ENCODE measurements at regions not wholly inside any gene's neighbourhood (a gene's known extent, or its start where the extent isn't known, plus 50 kb on each side); places are given as distances from the start of the nearest gene placed in this dataset.

DNA sequence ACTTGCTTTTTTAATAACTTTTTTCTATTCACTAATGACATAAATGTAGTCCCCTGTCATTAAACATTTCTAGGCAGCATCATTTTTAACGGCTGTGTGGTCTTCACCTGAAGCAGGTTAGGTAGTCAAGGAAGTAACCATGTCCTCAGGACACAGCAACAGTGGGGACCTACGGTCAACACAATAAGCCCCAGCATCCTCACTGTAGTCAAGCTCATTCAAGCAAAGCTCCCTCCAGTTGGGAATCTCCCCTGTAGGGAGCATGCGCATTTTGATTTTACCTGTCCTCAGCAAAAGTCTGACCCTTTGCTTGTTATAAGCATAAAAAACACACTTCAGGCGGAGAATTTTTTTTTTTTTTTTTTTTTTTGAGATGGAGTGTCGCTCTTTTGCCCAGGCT is 151.4 kb downstream of the SHQ1 start:
- ChIA-PET POLR2A (no interaction called here), CTCF (interaction anchor here (0.6 kb wide), 1 partner anchor 389 kb away, joined by 3 read pairs; no protein-coding TSS in a partner anchor)
- no peak for DNase-seq (ENCODE audit: low read depth, low spot score)
- Histone ChIP-seq H3K4me3 (ENCODE audit: low read depth in 2 of 2, low read length in 2 of 2) (no peak overlapping the region), H3K27ac (ENCODE audit: low read length) (no peak overlapping the region), H3K4me1 (ENCODE audit: control insufficient read depth, insufficient read depth, low read length) (no peaks in the 10 kb centered on the region), H3K27me3 (ENCODE audit: control insufficient read depth, insufficient read depth, low read length) (no peaks in the 10 kb centered on the region), H3K9me3 (ENCODE audit: control insufficient read depth, insufficient read depth, low read depth, low read length) (no peaks in the 10 kb centered on the region), H3K36me3 (ENCODE audit: control insufficient read depth, insufficient read depth, low read length) (no peaks in the 10 kb centered on the region)
- in situ Hi-C loops (cut with HindIII; ENCODE audit: low pct_unique_long_range_greater_than_20kb, low sequenced_read_pairs) (no loop called here), intact Hi-C loops (cut with micrococcal nuclease; ENCODE audit: unreplicated experiment) (no loop called here)
- BruUV-seq (replicated peaks), result no TSS peak
- TF ChIP-seq SIN3A (IDR thresholded peaks at IDR 0.05; ENCODE audit: borderline replicate concordance, insufficient read depth, low read depth, low read length), result no peak
- TF ChIP-seq, protein P1, sequence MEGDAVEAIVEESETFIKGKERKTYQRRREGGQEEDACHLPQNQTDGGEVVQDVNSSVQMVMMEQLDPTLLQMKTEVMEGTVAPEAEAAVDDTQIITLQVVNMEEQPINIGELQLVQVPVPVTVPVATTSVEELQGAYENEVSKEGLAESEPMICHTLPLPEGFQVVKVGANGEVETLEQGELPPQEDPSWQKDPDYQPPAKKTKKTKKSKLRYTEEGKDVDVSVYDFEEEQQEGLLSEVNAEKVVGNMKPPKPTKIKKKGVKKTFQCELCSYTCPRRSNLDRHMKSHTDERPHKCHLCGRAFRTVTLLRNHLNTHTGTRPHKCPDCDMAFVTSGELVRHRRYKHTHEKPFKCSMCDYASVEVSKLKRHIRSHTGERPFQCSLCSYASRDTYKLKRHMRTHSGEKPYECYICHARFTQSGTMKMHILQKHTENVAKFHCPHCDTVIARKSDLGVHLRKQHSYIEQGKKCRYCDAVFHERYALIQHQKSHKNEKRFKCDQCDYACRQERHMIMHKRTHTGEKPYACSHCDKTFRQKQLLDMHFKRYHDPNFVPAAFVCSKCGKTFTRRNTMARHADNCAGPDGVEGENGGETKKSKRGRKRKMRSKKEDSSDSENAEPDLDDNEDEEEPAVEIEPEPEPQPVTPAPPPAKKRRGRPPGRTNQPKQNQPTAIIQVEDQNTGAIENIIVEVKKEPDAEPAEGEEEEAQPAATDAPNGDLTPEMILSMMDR (IDR thresholded peaks at IDR 0.05), result no peak
- no peak for TF ChIP-seq POLR2AphosphoS5 (IDR thresholded peaks at IDR 0.05; ENCODE audit: low read depth, low read length)
- TF ChIP-seq TCF7L2 (IDR thresholded peaks at IDR 0.05; ENCODE audit: low read depth, low read length), result no peak
- TF ChIP-seq, protein P2, sequence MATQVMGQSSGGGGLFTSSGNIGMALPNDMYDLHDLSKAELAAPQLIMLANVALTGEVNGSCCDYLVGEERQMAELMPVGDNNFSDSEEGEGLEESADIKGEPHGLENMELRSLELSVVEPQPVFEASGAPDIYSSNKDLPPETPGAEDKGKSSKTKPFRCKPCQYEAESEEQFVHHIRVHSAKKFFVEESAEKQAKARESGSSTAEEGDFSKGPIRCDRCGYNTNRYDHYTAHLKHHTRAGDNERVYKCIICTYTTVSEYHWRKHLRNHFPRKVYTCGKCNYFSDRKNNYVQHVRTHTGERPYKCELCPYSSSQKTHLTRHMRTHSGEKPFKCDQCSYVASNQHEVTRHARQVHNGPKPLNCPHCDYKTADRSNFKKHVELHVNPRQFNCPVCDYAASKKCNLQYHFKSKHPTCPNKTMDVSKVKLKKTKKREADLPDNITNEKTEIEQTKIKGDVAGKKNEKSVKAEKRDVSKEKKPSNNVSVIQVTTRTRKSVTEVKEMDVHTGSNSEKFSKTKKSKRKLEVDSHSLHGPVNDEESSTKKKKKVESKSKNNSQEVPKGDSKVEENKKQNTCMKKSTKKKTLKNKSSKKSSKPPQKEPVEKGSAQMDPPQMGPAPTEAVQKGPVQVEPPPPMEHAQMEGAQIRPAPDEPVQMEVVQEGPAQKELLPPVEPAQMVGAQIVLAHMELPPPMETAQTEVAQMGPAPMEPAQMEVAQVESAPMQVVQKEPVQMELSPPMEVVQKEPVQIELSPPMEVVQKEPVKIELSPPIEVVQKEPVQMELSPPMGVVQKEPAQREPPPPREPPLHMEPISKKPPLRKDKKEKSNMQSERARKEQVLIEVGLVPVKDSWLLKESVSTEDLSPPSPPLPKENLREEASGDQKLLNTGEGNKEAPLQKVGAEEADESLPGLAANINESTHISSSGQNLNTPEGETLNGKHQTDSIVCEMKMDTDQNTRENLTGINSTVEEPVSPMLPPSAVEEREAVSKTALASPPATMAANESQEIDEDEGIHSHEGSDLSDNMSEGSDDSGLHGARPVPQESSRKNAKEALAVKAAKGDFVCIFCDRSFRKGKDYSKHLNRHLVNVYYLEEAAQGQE (IDR thresholded peaks at IDR 0.05; ENCODE audit: insufficient read depth in 1 of 2, low read depth in 2 of 2, low read length in 1 of 2), result no peak
- no peak for ATAC-seq

DNA sequence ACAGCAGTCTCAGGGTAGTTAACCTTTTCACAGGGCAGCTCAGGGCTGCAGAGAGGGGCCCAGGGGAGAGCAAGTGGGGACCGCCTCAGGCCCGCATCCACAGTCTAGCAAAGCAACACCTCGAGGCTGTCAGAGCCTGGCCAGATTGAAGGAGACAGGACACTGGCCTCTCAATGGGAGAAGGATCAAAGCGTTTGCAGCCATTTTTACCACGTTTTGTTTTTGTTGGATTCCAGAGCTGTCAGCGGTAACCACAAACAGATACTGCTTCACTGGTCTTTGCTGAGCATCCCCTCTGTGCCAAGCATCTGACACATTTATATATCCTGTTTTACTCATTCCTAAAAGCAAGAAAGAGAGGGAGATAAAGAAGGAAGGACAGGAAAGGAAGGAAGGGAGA is 153.8 kb downstream of the SHQ1 start:
- no peak for TF ChIP-seq SIN3A (IDR thresholded peaks at IDR 0.05; ENCODE audit: borderline replicate concordance, insufficient read depth, low read depth, low read length)
- no peak for TF ChIP-seq TCF7L2 (IDR thresholded peaks at IDR 0.05; ENCODE audit: low read depth, low read length)
- TF ChIP-seq, protein P2 (IDR thresholded peaks at IDR 0.05; ENCODE audit: insufficient read depth in 1 of 2, low read depth in 2 of 2, low read length in 1 of 2), result no peak
- TF ChIP-seq, protein P1 (IDR thresholded peaks at IDR 0.05), result no peak
- no peak for TF ChIP-seq POLR2AphosphoS5 (IDR thresholded peaks at IDR 0.05; ENCODE audit: low read depth, low read length)
- ATAC-seq (no peak), DNase-seq (ENCODE audit: low read depth, low spot score) (no peak)
- Histone ChIP-seq H3K9me3 (ENCODE audit: control insufficient read depth, insufficient read depth, low read depth, low read length) (no peaks in the 10 kb centered on the region), H3K27me3 (ENCODE audit: control insufficient read depth, insufficient read depth, low read length) (no peaks in the 10 kb centered on the region), H3K4me1 (ENCODE audit: control insufficient read depth, insufficient read depth, low read length) (no peaks in the 10 kb centered on the region), H3K4me3 (ENCODE audit: low read depth in 2 of 2, low read length in 2 of 2) (no peak overlapping the region), H3K36me3 (ENCODE audit: control insufficient read depth, insufficient read depth, low read length) (no peaks in the 10 kb centered on the region), H3K27ac (ENCODE audit: low read length) (no peak overlapping the region)
- ChIA-PET CTCF (interaction anchor here (0.6 kb wide), 1 partner anchor 93 kb away, joined by 5 read pairs; no protein-coding TSS in a partner anchor), POLR2A (no interaction called here)
- BruUV-seq (replicated peaks), result no TSS peak
- in situ Hi-C loops (cut with HindIII; ENCODE audit: low pct_unique_long_range_greater_than_20kb, low sequenced_read_pairs), result no loop called here
- intact Hi-C loops (cut with micrococcal nuclease; ENCODE audit: unreplicated experiment), result no loop called here
